SK-N-SH treated with all-trans-retinoic acid at 6 μM for 48 hours (cell line): ENCODE measurements at regions not wholly inside any gene's neighbourhood (a gene's known extent, or its start where the extent isn't known, plus 50 kb on each side); places are given as distances from the start of the nearest gene placed in this dataset.
"Not testable (repeated sequence)": the region's sequence is repeated elsewhere in the genome, so short reads cannot be mapped to it uniquely, and the experiment has no call there.

Experiments
- ATAC-seq: fragments of 200-7000 bp; cut with Tn5 transposase; 3 replicates; pipeline ENCODE4 v1.9.1; 2020; ENCODE audit warnings: mild to moderate bottlenecking, moderate library complexity
- ARNTL ChIP-seq: fragments of 450-650 bp; formaldehyde crosslinking; IDR thresholded peaks from 2 replicates; pipeline ENCODE4 v1.5.0; 2020; ENCODE audit warnings: low read depth, mild to moderate bottlenecking, moderate library complexity, borderline replicate concordance
- BACH2 ChIP-seq: fragments of 250-450 bp; sonication (Bioruptor Pico); IDR thresholded peaks from 2 replicates; pipeline ENCODE4 v1.9.0; 2021; ENCODE audit warnings: mild to moderate bottlenecking, borderline replicate concordance
- CSDC2 ChIP-seq: fragments of 250-450 bp; sonication (Bioruptor Pico); IDR thresholded peaks from 2 replicates; pipeline ENCODE4 v1.5.0; 2020; ENCODE audit warnings: mild to moderate bottlenecking, moderate library complexity
- ESRRG ChIP-seq: fragments of 250-450 bp; sonication (Bioruptor Pico); IDR thresholded peaks from 2 replicates; pipeline ENCODE4 v1.6.1; 2021; ENCODE audit warnings: mild to moderate bottlenecking
- GLIS3 ChIP-seq: fragments of 250-450 bp; sonication (Bioruptor Pico); IDR thresholded peaks from 2 replicates; pipeline ENCODE4 v1.5.0; 2020; ENCODE audit warnings: mild to moderate bottlenecking, moderate library complexity
- ISL1 ChIP-seq: fragments of 250-450 bp; sonication (Bioruptor Pico); IDR thresholded peaks from 2 replicates; pipeline ENCODE4 v2.1.2; 2022; ENCODE audit warnings: mild to moderate bottlenecking, moderate library complexity
- OSR1 ChIP-seq: fragments of 250-450 bp; sonication (Bioruptor Pico); IDR thresholded peaks from 2 replicates; pipeline ENCODE4 v1.8.0; 2022; ENCODE audit warnings: moderate library complexity, mild to moderate bottlenecking, inconsistent platforms
- PPARA ChIP-seq: fragments of 250-450 bp; sonication (Bioruptor Pico); IDR thresholded peaks from 2 replicates; pipeline ENCODE4 v1.5.0; 2020; ENCODE audit warnings: mild to moderate bottlenecking, borderline replicate concordance
- RARB ChIP-seq: fragments of 250-450 bp; sonication (Bioruptor Pico); IDR thresholded peaks from 2 replicates; pipeline ENCODE4 v1.8.0; 2021; ENCODE audit warnings: mild to moderate bottlenecking, moderate library complexity
- SNAI2 ChIP-seq: fragments of 250-450 bp; sonication (Bioruptor Pico); IDR thresholded peaks from 2 replicates; pipeline ENCODE4 v1.5.0; 2020; ENCODE audit warnings: mild to moderate bottlenecking, moderate library complexity
- TCF4 ChIP-seq: fragments of 250-450 bp; sonication (Bioruptor Pico); IDR thresholded peaks from 2 replicates; pipeline ENCODE4 v1.8.0; 2021; ENCODE audit warnings: mild to moderate bottlenecking, moderate library complexity, borderline replicate concordance
- TOX ChIP-seq: fragments of 250-450 bp; sonication (Bioruptor Pico); IDR thresholded peaks from 2 replicates; pipeline ENCODE4 v1.8.0; 2021; ENCODE audit warnings: mild to moderate bottlenecking, moderate library complexity, borderline replicate concordance
- ZC3H10 ChIP-seq: fragments of 250-450 bp; sonication (Bioruptor Pico); IDR thresholded peaks from 2 replicates; pipeline ENCODE4 v1.5.1; 2021; ENCODE audit warnings: mild to moderate bottlenecking, moderate library complexity
- ZFP3 ChIP-seq: fragments of 250-450 bp; sonication (Bioruptor Pico); IDR thresholded peaks from 2 replicates; pipeline ENCODE4 v1.5.0; 2020; ENCODE audit warnings: mild to moderate bottlenecking, moderate library complexity
- ZFP30 ChIP-seq: fragments of 450-650 bp; formaldehyde crosslinking; IDR thresholded peaks from 2 replicates; pipeline ENCODE4 v1.5.0; 2022; ENCODE audit warnings: mild to moderate bottlenecking, moderate library complexity
- ZNF565 ChIP-seq: fragments of 450-650 bp; formaldehyde crosslinking; conservative IDR thresholded peaks from 2 replicates; pipeline ENCODE4 v1.5.0; 2020; ENCODE audit warnings: low read depth, mild to moderate bottlenecking, moderate library complexity
- ZNF8 ChIP-seq: fragments of 450-650 bp; formaldehyde crosslinking; IDR thresholded peaks from 2 replicates; pipeline ENCODE4 v1.5.0; 2020; ENCODE audit warnings: mild to moderate bottlenecking, moderate library complexity
- TF ChIP-seq, protein P1 (sequence below): fragments of 250-450 bp; sonication (Bioruptor Pico); IDR thresholded peaks from 2 replicates; pipeline ENCODE4 v1.8.0; 2020; ENCODE audit warnings: mild to moderate bottlenecking, moderate library complexity, borderline replicate concordance
- TF ChIP-seq, protein P2 (sequence below): fragments of 250-450 bp; sonication (Bioruptor Pico); IDR thresholded peaks from 2 replicates; pipeline ENCODE4 v1.5.1; 2021; ENCODE audit warnings: mild to moderate bottlenecking, moderate library complexity
- TF ChIP-seq, protein P3 (sequence below): fragments of 250-450 bp; sonication (Bioruptor Pico); IDR thresholded peaks from 2 replicates; pipeline ENCODE4 v1.8.0; 2021; ENCODE audit warnings: low read depth, mild to moderate bottlenecking, moderate library complexity, borderline replicate concordance

DNA sequence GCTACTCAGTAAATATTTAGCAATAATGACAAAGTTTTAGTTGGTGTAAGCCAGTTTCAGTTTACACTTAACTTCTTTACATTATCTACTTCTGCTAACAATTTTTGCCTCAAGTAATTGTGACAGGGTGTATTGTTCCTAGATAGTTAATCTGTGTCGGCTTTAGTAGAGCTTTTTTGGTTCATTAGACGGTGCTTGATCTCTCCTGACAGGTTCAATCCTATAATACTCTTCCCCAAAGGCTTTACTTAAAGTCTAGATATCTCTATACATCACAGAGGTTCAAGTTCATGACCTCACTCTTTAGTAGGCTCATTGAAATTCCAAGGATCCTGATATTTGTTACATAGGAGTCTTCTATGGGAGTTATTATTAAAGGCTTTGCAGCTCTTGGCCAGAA, 365.6 kb upstream of the DPPA4 start (continued):
- TF ChIP-seq OSR1 (CRISPR knock-in tag): no peak
- TF ChIP-seq, protein P1, sequence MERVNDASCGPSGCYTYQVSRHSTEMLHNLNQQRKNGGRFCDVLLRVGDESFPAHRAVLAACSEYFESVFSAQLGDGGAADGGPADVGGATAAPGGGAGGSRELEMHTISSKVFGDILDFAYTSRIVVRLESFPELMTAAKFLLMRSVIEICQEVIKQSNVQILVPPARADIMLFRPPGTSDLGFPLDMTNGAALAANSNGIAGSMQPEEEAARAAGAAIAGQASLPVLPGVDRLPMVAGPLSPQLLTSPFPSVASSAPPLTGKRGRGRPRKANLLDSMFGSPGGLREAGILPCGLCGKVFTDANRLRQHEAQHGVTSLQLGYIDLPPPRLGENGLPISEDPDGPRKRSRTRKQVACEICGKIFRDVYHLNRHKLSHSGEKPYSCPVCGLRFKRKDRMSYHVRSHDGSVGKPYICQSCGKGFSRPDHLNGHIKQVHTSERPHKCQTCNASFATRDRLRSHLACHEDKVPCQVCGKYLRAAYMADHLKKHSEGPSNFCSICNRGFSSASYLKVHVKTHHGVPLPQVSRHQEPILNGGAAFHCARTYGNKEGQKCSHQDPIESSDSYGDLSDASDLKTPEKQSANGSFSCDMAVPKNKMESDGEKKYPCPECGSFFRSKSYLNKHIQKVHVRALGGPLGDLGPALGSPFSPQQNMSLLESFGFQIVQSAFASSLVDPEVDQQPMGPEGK (CRISPR knock-in tag): no peak
- TF ChIP-seq, all 23 proteins: peak for 0

DNA sequence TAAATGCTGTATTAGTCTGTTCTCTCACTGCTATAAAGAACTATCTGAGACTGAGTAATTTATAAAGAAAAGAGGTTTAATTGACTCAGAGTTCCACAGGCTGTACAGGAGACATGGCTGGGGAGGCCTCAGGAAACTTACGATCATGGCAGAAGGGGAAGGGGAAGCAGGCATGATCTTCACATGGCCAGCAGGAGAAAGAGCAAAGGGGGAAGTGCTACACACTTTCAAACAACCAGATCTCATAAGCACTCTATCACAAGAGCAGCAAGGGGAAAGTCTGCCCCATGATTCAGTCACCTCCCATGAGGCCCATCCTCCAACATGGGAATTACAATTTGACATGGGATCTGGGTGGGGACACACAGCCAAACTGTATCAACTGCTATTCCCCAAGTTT, 367.8 kb upstream of the DPPA4 start:
- ATAC-seq: not testable (repeated sequence)

DNA sequence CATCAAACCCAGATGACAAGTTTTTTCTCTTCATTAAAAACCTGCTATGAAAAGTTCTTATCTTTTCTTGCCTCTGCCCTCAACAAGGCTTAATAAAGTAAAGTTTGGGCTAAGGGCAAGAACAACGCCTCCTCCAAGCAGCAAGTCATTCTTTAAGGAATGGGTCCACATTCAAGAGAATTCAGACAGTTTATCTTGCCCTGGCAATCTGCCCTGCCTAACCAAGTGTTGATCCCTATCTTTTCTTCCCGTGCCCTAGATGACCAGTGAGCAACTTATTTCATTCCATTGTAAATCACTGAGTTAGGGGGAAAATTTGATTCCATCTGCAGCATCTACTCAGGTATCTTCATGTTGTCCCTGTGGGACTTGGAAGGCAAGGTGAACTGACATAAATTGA, 370.3 kb upstream of the DPPA4 start:
- no peak for ATAC-seq
- TF ChIP-seq BACH2 (CRISPR knock-in tag) (no peak), ESRRG (CRISPR knock-in tag) (no peak), GLIS3 (CRISPR knock-in tag) (no peak), PPARA (CRISPR knock-in tag) (no peak), TCF4 (CRISPR knock-in tag) (no peak), ISL1 (no peak), TOX (no peak), RARB (CRISPR knock-in tag) (no peak), ZFP3 (CRISPR knock-in tag) (no peak), CSDC2 (no peak)
- TF ChIP-seq, protein P1 (CRISPR knock-in tag): no peak

DNA sequence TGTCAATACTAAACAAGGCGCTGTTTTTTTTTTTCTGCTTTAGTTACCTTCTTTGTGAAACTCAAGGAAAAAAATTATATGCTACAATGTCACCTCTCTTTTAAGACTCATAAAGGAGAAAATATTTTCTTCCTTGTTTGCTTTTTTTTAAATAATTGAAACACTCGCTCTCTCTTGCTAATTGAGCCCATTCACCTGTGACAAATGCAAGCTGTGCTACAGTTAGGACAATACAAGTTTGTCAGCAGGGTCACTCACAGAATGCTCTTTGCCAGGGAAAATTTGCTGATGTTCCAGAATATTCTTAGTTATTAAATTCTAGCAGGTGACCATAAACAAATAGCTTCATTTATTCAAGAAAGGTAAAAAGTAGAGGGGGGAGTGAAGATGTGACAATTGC, 375.9 kb upstream of the DPPA4 start:
- TF ChIP-seq ZFP30 (no peak), ZFP3 (CRISPR knock-in tag) (no peak), SNAI2 (CRISPR knock-in tag) (no peak), BACH2 (CRISPR knock-in tag) (no peak), ESRRG (CRISPR knock-in tag) (no peak), ZNF565 (CRISPR knock-in tag) (no peak), PPARA (CRISPR knock-in tag) (no peak), OSR1 (CRISPR knock-in tag) (no peak), ARNTL (no peak), ZNF8 (no peak), TCF4 (CRISPR knock-in tag) (no peak), ZC3H10 (no peak), CSDC2 (no peak), ISL1 (no peak), GLIS3 (CRISPR knock-in tag) (no peak)
- TF ChIP-seq, protein P1 (CRISPR knock-in tag): no peak
- TF ChIP-seq, protein P2, sequence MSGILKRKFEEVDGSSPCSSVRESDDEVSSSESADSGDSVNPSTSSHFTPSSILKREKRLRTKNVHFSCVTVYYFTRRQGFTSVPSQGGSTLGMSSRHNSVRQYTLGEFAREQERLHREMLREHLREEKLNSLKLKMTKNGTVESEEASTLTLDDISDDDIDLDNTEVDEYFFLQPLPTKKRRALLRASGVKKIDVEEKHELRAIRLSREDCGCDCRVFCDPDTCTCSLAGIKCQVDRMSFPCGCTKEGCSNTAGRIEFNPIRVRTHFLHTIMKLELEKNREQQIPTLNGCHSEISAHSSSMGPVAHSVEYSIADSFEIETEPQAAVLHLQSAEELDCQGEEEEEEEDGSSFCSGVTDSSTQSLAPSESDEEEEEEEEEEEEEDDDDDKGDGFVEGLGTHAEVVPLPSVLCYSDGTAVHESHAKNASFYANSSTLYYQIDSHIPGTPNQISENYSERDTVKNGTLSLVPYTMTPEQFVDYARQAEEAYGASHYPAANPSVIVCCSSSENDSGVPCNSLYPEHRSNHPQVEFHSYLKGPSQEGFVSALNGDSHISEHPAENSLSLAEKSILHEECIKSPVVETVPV: no peak
- TF ChIP-seq, protein P3, sequence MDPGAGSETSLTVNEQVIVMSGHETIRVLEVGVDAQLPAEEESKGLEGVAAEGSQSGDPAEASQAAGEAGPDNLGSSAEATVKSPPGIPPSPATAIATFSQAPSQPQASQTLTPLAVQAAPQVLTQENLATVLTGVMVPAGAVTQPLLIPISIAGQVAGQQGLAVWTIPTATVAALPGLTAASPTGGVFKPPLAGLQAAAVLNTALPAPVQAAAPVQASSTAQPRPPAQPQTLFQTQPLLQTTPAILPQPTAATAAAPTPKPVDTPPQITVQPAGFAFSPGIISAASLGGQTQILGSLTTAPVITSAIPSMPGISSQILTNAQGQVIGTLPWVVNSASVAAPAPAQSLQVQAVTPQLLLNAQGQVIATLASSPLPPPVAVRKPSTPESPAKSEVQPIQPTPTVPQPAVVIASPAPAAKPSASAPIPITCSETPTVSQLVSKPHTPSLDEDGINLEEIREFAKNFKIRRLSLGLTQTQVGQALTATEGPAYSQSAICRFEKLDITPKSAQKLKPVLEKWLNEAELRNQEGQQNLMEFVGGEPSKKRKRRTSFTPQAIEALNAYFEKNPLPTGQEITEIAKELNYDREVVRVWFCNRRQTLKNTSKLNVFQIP (CRISPR knock-in tag): no peak
- TF ChIP-seq, all 23 proteins: peak for 0
- no peak for ATAC-seq
